ENCODE measurements at regions not wholly inside any gene's neighbourhood (a gene's known extent, or its start where the extent isn't known, plus 50 kb on each side); places are given as distances from the start of the nearest gene placed in this dataset.

DNA sequence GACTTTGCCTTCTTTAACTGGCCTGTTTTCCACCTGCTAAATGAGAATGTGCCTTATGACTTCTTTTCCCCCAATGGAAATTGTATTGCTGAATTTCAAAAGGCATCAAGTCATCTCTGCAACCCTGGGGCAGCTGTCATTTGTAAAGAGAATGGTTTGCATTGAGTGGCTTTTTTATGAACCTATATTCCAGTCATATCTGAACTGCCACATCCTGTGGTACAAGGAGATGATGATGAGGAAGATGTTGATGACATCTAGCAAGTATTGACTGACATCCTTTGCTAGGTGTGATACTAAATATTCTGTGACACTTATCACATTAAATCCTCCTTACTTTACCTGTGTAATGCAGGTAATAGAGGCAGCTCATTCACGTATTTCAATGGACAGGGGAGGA lies 88.3 kb upstream of the KIAA1217 start:
- no peaks in the 10 kb centered on the region for H3K9me3 ChIP-seq (replicated peaks in 1 of 3)
- DNase-seq = no peak
- H3K36me3 ChIP-seq (replicated peaks in 1 of 2) = no peaks in the 10 kb centered on the region
- peak overlapping the region in 1 of 5 donors; percentile 45 for H3K27ac ChIP-seq
- TF ChIP-seq, protein P1, sequence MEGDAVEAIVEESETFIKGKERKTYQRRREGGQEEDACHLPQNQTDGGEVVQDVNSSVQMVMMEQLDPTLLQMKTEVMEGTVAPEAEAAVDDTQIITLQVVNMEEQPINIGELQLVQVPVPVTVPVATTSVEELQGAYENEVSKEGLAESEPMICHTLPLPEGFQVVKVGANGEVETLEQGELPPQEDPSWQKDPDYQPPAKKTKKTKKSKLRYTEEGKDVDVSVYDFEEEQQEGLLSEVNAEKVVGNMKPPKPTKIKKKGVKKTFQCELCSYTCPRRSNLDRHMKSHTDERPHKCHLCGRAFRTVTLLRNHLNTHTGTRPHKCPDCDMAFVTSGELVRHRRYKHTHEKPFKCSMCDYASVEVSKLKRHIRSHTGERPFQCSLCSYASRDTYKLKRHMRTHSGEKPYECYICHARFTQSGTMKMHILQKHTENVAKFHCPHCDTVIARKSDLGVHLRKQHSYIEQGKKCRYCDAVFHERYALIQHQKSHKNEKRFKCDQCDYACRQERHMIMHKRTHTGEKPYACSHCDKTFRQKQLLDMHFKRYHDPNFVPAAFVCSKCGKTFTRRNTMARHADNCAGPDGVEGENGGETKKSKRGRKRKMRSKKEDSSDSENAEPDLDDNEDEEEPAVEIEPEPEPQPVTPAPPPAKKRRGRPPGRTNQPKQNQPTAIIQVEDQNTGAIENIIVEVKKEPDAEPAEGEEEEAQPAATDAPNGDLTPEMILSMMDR (IDR thresholded peaks at IDR 0.05) = no peak
- no peak for TF ChIP-seq POLR2A (IDR thresholded peaks at IDR 0.05)
- intact Hi-C loops (cut with DNase I) = no loop called here
- H3K4me3 ChIP-seq = peak overlapping the region in 1 of 4 donors; percentile 9
- H3K4me1 ChIP-seq (replicated peaks in 1 of 2) = no peaks in the 10 kb centered on the region
- H3K27me3 ChIP-seq = no peaks in the 10 kb centered on the region
- WGBS, 4 donors = 53 to 78% (median 67%) methylated on average over 1 of the region's 1 CpG

DNA sequence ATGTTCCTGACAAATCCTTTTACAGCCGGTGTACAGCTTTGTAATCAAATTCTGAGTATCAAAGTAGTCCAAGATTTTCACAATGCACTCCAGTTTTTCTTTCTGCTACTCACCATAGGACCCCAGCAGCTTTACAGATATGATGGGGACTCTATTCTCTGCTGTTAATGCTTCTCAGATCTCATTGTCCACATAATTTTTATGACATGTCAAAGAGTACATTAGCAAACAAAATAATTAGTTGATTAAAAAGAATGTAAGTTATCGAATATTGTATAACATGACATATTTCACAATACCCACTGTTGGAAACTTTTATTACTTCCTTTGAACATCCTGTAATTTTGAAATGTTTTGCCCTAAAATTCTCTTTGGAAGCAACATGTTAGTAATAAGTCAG lies 81.4 kb upstream of the KIAA1217 start:
- no peaks in the 10 kb centered on the region for H3K27me3 ChIP-seq
- peaks cover 0 to 7% of the 10 kb centered on the region in 2 donors for H3K4me1 ChIP-seq (replicated peaks in 1 of 2)
- no peaks in the 10 kb centered on the region for H3K9me3 ChIP-seq (replicated peaks in 1 of 3)
- TF ChIP-seq, protein P1 (IDR thresholded peaks at IDR 0.05) = no peak
- no peak for TF ChIP-seq POLR2A (IDR thresholded peaks at IDR 0.05)
- H3K27ac ChIP-seq = no peak overlapping the region
- no peak for DNase-seq
- H3K4me3 ChIP-seq = no peak overlapping the region
- no peaks in the 10 kb centered on the region for H3K36me3 ChIP-seq (replicated peaks in 1 of 2)
- WGBS, 4 donors = 51 to 68% (median 63%) methylated on average over 2 of the region's 2 CpGs
- intact Hi-C loops (cut with DNase I) = no loop called here

DNA sequence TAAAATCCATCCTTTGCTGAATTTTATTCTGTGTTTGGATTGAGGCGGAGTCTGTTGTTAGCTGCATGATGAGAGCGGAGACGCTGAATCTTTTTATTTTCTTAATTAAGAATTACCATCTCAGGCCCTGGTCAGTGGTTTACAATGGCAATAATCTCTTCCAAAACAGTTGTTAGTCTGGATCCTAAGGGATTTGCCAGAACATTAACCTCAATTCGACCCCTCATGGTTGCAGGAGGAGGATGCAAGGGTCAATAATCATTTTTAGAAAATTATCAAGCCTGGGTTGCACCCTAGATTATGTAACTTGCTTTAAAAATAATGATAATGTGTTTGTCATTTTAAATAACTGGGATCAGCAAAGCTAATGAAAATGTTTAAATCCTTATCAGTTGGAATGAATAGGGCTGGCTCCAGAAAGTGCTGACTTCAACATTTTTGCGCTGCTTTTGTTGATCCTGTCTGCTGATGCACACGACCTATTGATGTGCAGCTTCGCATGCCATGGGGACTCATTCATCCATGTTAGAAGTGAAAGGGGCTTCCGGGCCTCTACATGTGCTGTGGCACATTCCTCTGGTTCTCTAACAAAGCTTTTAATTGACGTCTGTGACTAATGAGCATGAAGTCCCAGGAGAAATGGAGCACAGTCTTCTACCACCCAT lies 80.7 kb upstream of the KIAA1217 start:
- Histone ChIP-seq H3K4me3 (no peak overlapping the region), H3K27ac (no peak overlapping the region), H3K36me3 (replicated peaks in 1 of 2) (no peaks in the 10 kb centered on the region), H3K27me3 (no peaks in the 10 kb centered on the region), H3K9me3 (replicated peaks in 1 of 3) (no peaks in the 10 kb centered on the region), H3K4me1 (replicated peaks in 1 of 2) (peaks cover 0 to 7% of the 10 kb centered on the region in 2 donors)
- WGBS, 4 donors = 54 to 59% (median 56%) methylated on average over 8 to 9 of the region's 9 CpGs
- TF ChIP-seq, protein P1 (IDR thresholded peaks at IDR 0.05) = no peak
- TF ChIP-seq POLR2A (IDR thresholded peaks at IDR 0.05) = no peak
- DNase-seq = peak in 4 of 7 donors; percentile 15 to 42 (median 26)
- intact Hi-C loops (cut with DNase I) = no loop called here

DNA sequence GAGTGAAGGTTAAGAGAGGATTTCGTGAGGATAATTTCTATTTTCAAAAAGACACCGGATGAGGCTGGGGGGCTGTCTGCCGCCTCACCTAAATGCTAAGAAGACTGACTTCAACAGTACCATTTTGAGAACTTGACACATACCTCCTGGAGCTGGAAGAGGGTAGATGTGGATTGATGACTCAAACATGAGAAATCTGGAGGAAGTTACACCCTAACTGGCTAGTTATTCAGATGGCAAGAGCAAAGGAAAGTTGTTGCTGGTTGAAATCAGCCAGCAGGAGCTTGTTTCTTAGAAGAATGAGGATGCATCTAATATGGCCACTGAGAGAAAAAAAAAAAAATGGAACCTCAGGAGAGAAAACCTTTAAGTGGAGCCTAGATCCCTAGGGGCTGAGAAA lies 76.2 kb upstream of the KIAA1217 start:
- WGBS, 4 donors = 75 to 87% (median 85%) methylated on average over 3 of the region's 3 CpGs
- intact Hi-C loops (cut with DNase I) = no loop called here
- H3K4me1 ChIP-seq (replicated peaks in 1 of 2) = peaks cover 0 to 7% of the 10 kb centered on the region in 2 donors
- TF ChIP-seq POLR2A (IDR thresholded peaks at IDR 0.05) = no peak
- TF ChIP-seq, protein P1 (IDR thresholded peaks at IDR 0.05) = no peak
- DNase-seq = no peak
- no peaks in the 10 kb centered on the region for H3K9me3 ChIP-seq (replicated peaks in 1 of 3)
- no peak overlapping the region for H3K27ac ChIP-seq
- H3K36me3 ChIP-seq (replicated peaks in 1 of 2) = no peaks in the 10 kb centered on the region
- H3K27me3 ChIP-seq = no peaks in the 10 kb centered on the region
- H3K4me3 ChIP-seq = no peak overlapping the region
